SK-N-MC (cell line): ENCODE measurements at regions not wholly inside any gene's neighbourhood (a gene's known extent, or its start where the extent isn't known, plus 50 kb on each side); places are given as distances from the start of the nearest gene placed in this dataset.
A peak's percentile ranks its signal among the peaks of the same experiment; 100 is the strongest.

Experiments
- DNase-seq: peaks from one replicate; pipeline ENCODE4 v3.0.0-alpha.2; 2011; ENCODE audit warnings: low read depth, low spot score
- H3K27ac ChIP-seq: fragments of 200-600 bp; sonication (generic); 2 replicates; pipeline ENCODE4 v1.5.1; 2016; ENCODE audit warnings: mixed run types
- H3K36me3 ChIP-seq: fragments of 200-600 bp; sonication (generic); 2 replicates; pipeline ENCODE4 v1.6.1; 2017; ENCODE audit warnings: antibody characterized with exemption, low read length, mixed read lengths; ENCODE audit not compliant: insufficient read depth
- H3K4me3 ChIP-seq: fragments of 200-600 bp; sonication (generic); 2 replicates; pipeline ENCODE4 v1.5.1; 2016
- H3K9ac ChIP-seq: fragments of 200-600 bp; sonication (generic); 2 replicates; pipeline ENCODE4 v1.8.0; 2017; ENCODE audit warnings: mixed run types, mixed read lengths; ENCODE audit not compliant: insufficient read length
- H3K9me3 ChIP-seq: fragments of 200-600 bp; sonication (generic); 2 replicates; pipeline ENCODE4 v1.6.1; 2017; ENCODE audit warnings: low read depth, mild to moderate bottlenecking, antibody characterized with exemption, low read length, moderate library complexity, mixed read lengths
- EZH2 ChIP-seq: fragments of 200-600 bp; sonication (generic); IDR thresholded peaks from one replicate; pipeline ENCODE4 v1.6.1; 2017; ENCODE audit warnings: antibody characterized with exemption
- FOXP2 ChIP-seq: optimal IDR thresholded peaks from 2 replicates; pipeline ENCODE3; 2011; ENCODE audit warnings: mild to moderate bottlenecking, moderate library complexity; ENCODE audit not compliant: insufficient read depth; ENCODE audit errors: extremely low read length, control extremely low read depth
- POLR2AphosphoS5 ChIP-seq: IDR thresholded peaks from 2 replicates; pipeline ENCODE4 v1.6.1; 2012; ENCODE audit warnings: mild to moderate bottlenecking, low read depth, low read length, borderline replicate concordance

- Histone ChIP-seq H3K9me3 (no peaks in the 10 kb centered on the region), H3K9ac (no peak overlapping the region), H3K36me3 (no peaks in the 10 kb centered on the region), H3K27ac (peak overlapping the region; percentile 54), H3K4me3 (no peak overlapping the region)
- DNase-seq, result no peak
- TF ChIP-seq EZH2 (no peak), FOXP2 (no peak), POLR2AphosphoS5 (no peak)
Measured at GRCh38 chr20:50286174-50286511, 95.5 kb downstream of the CEBPB start.

GRCh38 chr20:50286609-50287008, 96.0 kb downstream of the CEBPB start:
- H3K9me3 ChIP-seq, result no peaks in the 10 kb centered on the region
- DNase-seq, result no peak

GRCh38 chr20:50287512-50287911, 96.9 kb downstream of the CEBPB start:
- H3K9ac ChIP-seq, result no peak overlapping the region
- no peaks in the 10 kb centered on the region for H3K9me3 ChIP-seq
- no peak for DNase-seq
- H3K4me3 ChIP-seq, result no peak overlapping the region
- no peak for TF ChIP-seq EZH2
- no peaks in the 10 kb centered on the region for H3K36me3 ChIP-seq
- H3K27ac ChIP-seq, result no peak overlapping the region

More at GRCh38 chr20:50286609-50287008, 96.0 kb downstream of the CEBPB start:
- H3K9ac ChIP-seq, result no peak overlapping the region
- no peak overlapping the region for H3K27ac ChIP-seq
- TF ChIP-seq FOXP2 (no peak), POLR2AphosphoS5 (no peak), EZH2 (no peak)
- H3K4me3 ChIP-seq, result no peak overlapping the region
- no peaks in the 10 kb centered on the region for H3K36me3 ChIP-seq

GRCh38 chr20:50288128-50288623, 97.5 kb downstream of the CEBPB start:
- Histone ChIP-seq H3K9ac (no peak overlapping the region), H3K36me3 (no peaks in the 10 kb centered on the region), H3K4me3 (no peak overlapping the region), H3K9me3 (no peaks in the 10 kb centered on the region), H3K27ac (no peak overlapping the region)
- no peak for DNase-seq
- TF ChIP-seq POLR2AphosphoS5 (no peak), FOXP2 (no peak), EZH2 (no peak)

- Histone ChIP-seq H3K4me3 (no peak overlapping the region), H3K9ac (no peak overlapping the region), H3K9me3 (no peaks in the 10 kb centered on the region), H3K36me3 (no peaks in the 10 kb centered on the region), H3K27ac (no peak overlapping the region)
- TF ChIP-seq FOXP2 (no peak), EZH2 (no peak), POLR2AphosphoS5 (no peak)
- DNase-seq, result no peak
Measured at GRCh38 chr20:50289581-50289980, 99.0 kb downstream of the CEBPB start.

- Histone ChIP-seq H3K9me3 (no peaks in the 10 kb centered on the region), H3K4me3 (no peak overlapping the region), H3K27ac (no peak overlapping the region), H3K9ac (no peak overlapping the region), H3K36me3 (no peaks in the 10 kb centered on the region)
- no peak for TF ChIP-seq FOXP2
- no peak for TF ChIP-seq POLR2AphosphoS5
- TF ChIP-seq EZH2, result no peak
- DNase-seq, result no peak
Measured at GRCh38 chr20:50290112-50290511, 99.5 kb downstream of the CEBPB start.

GRCh38 chr20:50290808-50291207, 100.2 kb downstream of the CEBPB start:
- Histone ChIP-seq H3K9ac (no peak overlapping the region), H3K27ac (no peak overlapping the region), H3K9me3 (no peaks in the 10 kb centered on the region)

GRCh38 chr20:50291254-50292078, 100.8 kb downstream of the CEBPB start:
- H3K9ac ChIP-seq, result no peak overlapping the region
- H3K4me3 ChIP-seq, result no peak overlapping the region
- H3K36me3 ChIP-seq, result no peaks in the 10 kb centered on the region
- no peaks in the 10 kb centered on the region for H3K9me3 ChIP-seq
- DNase-seq, result no peak
- no peak overlapping the region for H3K27ac ChIP-seq
- TF ChIP-seq EZH2, result no peak

More at GRCh38 chr20:50290808-50291207, 100.2 kb downstream of the CEBPB start:
- TF ChIP-seq FOXP2 (no peak), EZH2 (no peak), POLR2AphosphoS5 (no peak)
- Histone ChIP-seq H3K36me3 (no peaks in the 10 kb centered on the region), H3K4me3 (no peak overlapping the region)
- no peak for DNase-seq

- H3K4me3 ChIP-seq, result no peak overlapping the region
- TF ChIP-seq EZH2 (no peak), POLR2AphosphoS5 (no peak), FOXP2 (no peak)
- H3K9ac ChIP-seq, result no peak overlapping the region
- no peak overlapping the region for H3K27ac ChIP-seq
- H3K9me3 ChIP-seq, result no peaks in the 10 kb centered on the region
- no peak for DNase-seq
- H3K36me3 ChIP-seq, result no peaks in the 10 kb centered on the region
Measured at GRCh38 chr20:50292079-50292590, 101.5 kb downstream of the CEBPB start.
